HepG2 (cell line): ENCODE measurements at regions not wholly inside any gene's neighbourhood (a gene's known extent, or its start where the extent isn't known, plus 50 kb on each side); places are given as distances from the start of the nearest gene placed in this dataset.

ENCODE experiments used
- ATAC-seq: fragments of 200-7000 bp; cut with Tn5 transposase; 3 replicates; pipeline ENCODE4 v1.9.1; 2020; ENCODE audit warnings: mild to moderate bottlenecking, moderate library complexity
- BruUV-seq: library from RNA; stranded (reverse); fragments of 400-500 nt; replicated peaks from 2 replicates; lab custom pipeline; 2021; lab: Mats Ljungman, UMichigan
- CTCF ChIA-PET: fragments of 300-600 bp; formaldehyde crosslinking; extraction: SDS; loops from one replicate; lab custom pipeline; 2021; ENCODE audit warnings: low total read pairs, inconsistent platforms, low intra/inter-chr PET ratio; lab: Yijun Ruan, JAX
- POLR2A ChIA-PET: fragments of 350-600 bp; sonication (Branson Sonifier 250); formaldehyde crosslinking; loops from one replicate; lab custom pipeline; 2020; ENCODE audit warnings: antibody characterized with exemption, inconsistent platforms; lab: Yijun Ruan, JAX
- DNase-seq: peaks from one replicate; pipeline ENCODE4 v3.0.0-alpha.2; 2015; ENCODE audit warnings: low spot score
- FAIRE-seq: peaks from 3 replicates; lab custom pipeline; 2011; peaks lifted over from hg19 to GRCh38; lab: Jason Lieb, UNC
- H2AFZ ChIP-seq: one replicate; pipeline ENCODE4 v1.6.1; 2011; ENCODE audit warnings: low read length, inconsistent platforms
- H3K27ac ChIP-seq: fragments of 300-600 bp; 3 replicates; pipeline ENCODE4 v1.8.0; 2011; ENCODE audit warnings: mixed run types, mild to moderate bottlenecking, mixed read lengths, low read length, inconsistent platforms; ENCODE audit not compliant: insufficient read depth; ENCODE audit errors: extremely low read length
- H3K27me3 ChIP-seq, 2 experiments: fragments of 200-600 bp in 1 of 2; 2 replicates in 1 of 2; 3 replicates in 1 of 2; pipeline versions ENCODE4 v1.6.0 to v1.8.0; 2011; ENCODE audit warnings: low read length in 2 of 2, mild to moderate bottlenecking in 2 of 2, moderate library complexity in 2 of 2, inconsistent platforms in 1 of 2; ENCODE audit not compliant: insufficient read depth in 2 of 2, control insufficient read depth in 1 of 2
- H3K36me3 ChIP-seq, 2 experiments: fragments of 200-600 bp in 1 of 2; replicated peaks in 1 of 2; 2 replicates in 1 of 2; 3 replicates in 1 of 2; pipeline versions ENCODE4 v1.5.1 to v1.8.0; 2011; ENCODE audit warnings: low read length in 2 of 2, inconsistent platforms in 1 of 2; ENCODE audit not compliant: insufficient read depth in 2 of 2, control insufficient read depth in 1 of 2
- H3K4me1 ChIP-seq: 2 replicates; pipeline ENCODE4 v1.5.1; 2012; ENCODE audit warnings: low read length, inconsistent platforms; ENCODE audit not compliant: insufficient read depth
- H3K4me2 ChIP-seq: 2 replicates; pipeline ENCODE4 v1.6.0; 2011; ENCODE audit warnings: low read depth, low read length, inconsistent platforms
- H3K4me3 ChIP-seq, 3 experiments: fragments of 200-600 bp in 1 of 3; sonication (generic), shearing (Covaris generic) in 1 of 3; replicated peaks in 1 of 3; 2 replicates each; pipeline ENCODE4 v1.5.1; 2011 to 2016; ENCODE audit warnings: low read length in 3 of 3, inconsistent platforms in 2 of 3, low read depth in 2 of 3, mild to moderate bottlenecking in 2 of 3, control low read depth in 1 of 3, mixed read lengths in 1 of 3; ENCODE audit not compliant: insufficient read depth in 1 of 3
- H3K79me2 ChIP-seq: one replicate; pipeline ENCODE4 v1.6.1; 2011; ENCODE audit warnings: low read length, inconsistent platforms; ENCODE audit not compliant: insufficient read depth
- H3K9ac ChIP-seq: 2 replicates; pipeline ENCODE4 v1.6.0; 2011; ENCODE audit warnings: mild to moderate bottlenecking, low read depth, low read length, inconsistent platforms; ENCODE audit not compliant: insufficient read depth
- H3K9me3 ChIP-seq: 2 replicates; pipeline ENCODE4 v1.5.1; 2012; ENCODE audit warnings: mild to moderate bottlenecking, low read length
- H4K20me1 ChIP-seq: 2 replicates; pipeline ENCODE4 v1.6.0; 2011; ENCODE audit warnings: inconsistent platforms, mild to moderate bottlenecking, low read length, moderate library complexity; ENCODE audit not compliant: insufficient read depth
- HNRNPK ChIP-seq: fragments of 200-400 bp; formaldehyde crosslinking; IDR thresholded peaks from 2 replicates; pipeline ENCODE4 v1.6.1; 2018; ENCODE audit warnings: low read length, low read depth, moderate library complexity, mild to moderate bottlenecking; ENCODE audit not compliant: poor library complexity, severe bottlenecking
- IKZF1 ChIP-seq: fragments of 450-650 bp; IDR thresholded peaks from 2 replicates; pipeline ENCODE4 v1.7.1; 2016
- KLF11 ChIP-seq: IDR thresholded peaks from 2 replicates; pipeline ENCODE4 v1.6.1; 2016; ENCODE audit warnings: missing compliant biosample characterization
- RBAK ChIP-seq: sonication (generic); formaldehyde crosslinking; IDR thresholded peaks from 2 replicates; pipeline ENCODE4 v1.5.1; 2020; ENCODE audit warnings: mild to moderate bottlenecking, missing genetic modification reagents
- ZNF468 ChIP-seq: sonication (generic); formaldehyde crosslinking; IDR thresholded peaks from 2 replicates; pipeline ENCODE4 v1.8.0; 2022; ENCODE audit warnings: mild to moderate bottlenecking, moderate library complexity, missing genetic modification reagents
- ZNF883 ChIP-seq: sonication (generic); formaldehyde crosslinking; IDR thresholded peaks from 2 replicates; pipeline ENCODE4 v1.5.1; 2020; ENCODE audit warnings: mild to moderate bottlenecking, missing genetic modification reagents; ENCODE audit errors: not compliant biosample characterization
- WGBS: methylation state at CpG from one replicate; pipeline ENCODE4 v1.1.6; 2017; ENCODE audit warnings: low lambda C conversion rate; 5-methylcytosine and 5-hydroxymethylcytosine counted together
- in situ Hi-C: cut with HindIII; loops from 2 replicates; pipeline ENCODE4 v1.10.0; 2017; ENCODE audit warnings: low pct_unique_long_range_greater_than_20kb; ENCODE audit not compliant: extremely low pct_ligation_motif_present
- intact Hi-C: fragments of 100-400 bp; cut with micrococcal nuclease; formaldehyde crosslinking; loops from one replicate; pipeline ENCODE4 v1.10.0; 2022; ENCODE audit not compliant: unreplicated experiment
- TF ChIP-seq, protein P1 (sequence below): sonication (generic); formaldehyde crosslinking; IDR thresholded peaks from 2 replicates; pipeline ENCODE4 v1.4.0; 2020; ENCODE audit warnings: mild to moderate bottlenecking, missing genetic modification reagents, borderline replicate concordance
- TF ChIP-seq, protein P2 (sequence below): sonication (generic); formaldehyde crosslinking; conservative IDR thresholded peaks from 2 replicates; pipeline ENCODE4 v1.4.0; 2020; ENCODE audit warnings: missing genetic modification reagents

- TF ChIP-seq RBAK (CRISPR knock-in tag) = no peak
- no peak for TF ChIP-seq HNRNPK
- no peak for TF ChIP-seq KLF11 (CRISPR knock-in tag)
- TF ChIP-seq ZNF468 (CRISPR knock-in tag) = no peak
- TF ChIP-seq, all 625 proteins: peak for 0
- Histone ChIP-seq H3K79me2 (no peaks in the 10 kb centered on the region), H4K20me1 (no peaks in the 10 kb centered on the region), H3K4me1 (no peaks in the 10 kb centered on the region), H3K9ac (no peak overlapping the region), H3K4me2 (no peak overlapping the region), H3K4me3 (no peak overlapping the region), H3K27me3 (no peaks in the 10 kb centered on the region), H3K27ac (no peak overlapping the region), H3K9me3 (no peaks in the 10 kb centered on the region), H2AFZ (no peak overlapping the region), H3K36me3 (no peaks in the 10 kb centered on the region)
- in situ Hi-C loops (no loop called here), intact Hi-C loops (no loop called here)
- ChIA-PET POLR2A (no interaction called here), CTCF (no interaction called here)
- ATAC-seq = no peak
- no peak for DNase-seq
- WGBS = 10% methylated on average over 2 of the region's 2 CpGs
- no peak for FAIRE-seq
- no TSS peak for BruUV-seq
These were observed 106.4 kb upstream of the NWD2 start for GRCh38 chr4:37138019-37138653.

- Histone ChIP-seq H3K36me3 (no peaks in the 10 kb centered on the region), H3K4me3 (no peak overlapping the region), H3K79me2 (no peaks in the 10 kb centered on the region), H4K20me1 (no peaks in the 10 kb centered on the region), H3K27me3 (no peaks in the 10 kb centered on the region), H3K27ac (no peak overlapping the region), H3K4me2 (no peak overlapping the region), H2AFZ (no peak overlapping the region), H3K9ac (no peak overlapping the region), H3K9me3 (no peaks in the 10 kb centered on the region), H3K4me1 (no peaks in the 10 kb centered on the region)
- DNase-seq (no peak), FAIRE-seq (no peak), ATAC-seq (no peak)
- CTCF ChIA-PET = no interaction called here
- POLR2A ChIA-PET = interaction anchor here (0.7 kb wide), 1 partner anchor 32 kb away, joined by 3 read pairs; no protein-coding TSS in a partner anchor
- in situ Hi-C loops = no loop called here
- WGBS = 0% methylated on average over 2 of the region's 2 CpGs
- BruUV-seq = no TSS peak
- intact Hi-C loops = no loop called here
- TF ChIP-seq IKZF1 (no peak), ZNF883 (CRISPR knock-in tag) (no peak)
- TF ChIP-seq, protein P1, sequence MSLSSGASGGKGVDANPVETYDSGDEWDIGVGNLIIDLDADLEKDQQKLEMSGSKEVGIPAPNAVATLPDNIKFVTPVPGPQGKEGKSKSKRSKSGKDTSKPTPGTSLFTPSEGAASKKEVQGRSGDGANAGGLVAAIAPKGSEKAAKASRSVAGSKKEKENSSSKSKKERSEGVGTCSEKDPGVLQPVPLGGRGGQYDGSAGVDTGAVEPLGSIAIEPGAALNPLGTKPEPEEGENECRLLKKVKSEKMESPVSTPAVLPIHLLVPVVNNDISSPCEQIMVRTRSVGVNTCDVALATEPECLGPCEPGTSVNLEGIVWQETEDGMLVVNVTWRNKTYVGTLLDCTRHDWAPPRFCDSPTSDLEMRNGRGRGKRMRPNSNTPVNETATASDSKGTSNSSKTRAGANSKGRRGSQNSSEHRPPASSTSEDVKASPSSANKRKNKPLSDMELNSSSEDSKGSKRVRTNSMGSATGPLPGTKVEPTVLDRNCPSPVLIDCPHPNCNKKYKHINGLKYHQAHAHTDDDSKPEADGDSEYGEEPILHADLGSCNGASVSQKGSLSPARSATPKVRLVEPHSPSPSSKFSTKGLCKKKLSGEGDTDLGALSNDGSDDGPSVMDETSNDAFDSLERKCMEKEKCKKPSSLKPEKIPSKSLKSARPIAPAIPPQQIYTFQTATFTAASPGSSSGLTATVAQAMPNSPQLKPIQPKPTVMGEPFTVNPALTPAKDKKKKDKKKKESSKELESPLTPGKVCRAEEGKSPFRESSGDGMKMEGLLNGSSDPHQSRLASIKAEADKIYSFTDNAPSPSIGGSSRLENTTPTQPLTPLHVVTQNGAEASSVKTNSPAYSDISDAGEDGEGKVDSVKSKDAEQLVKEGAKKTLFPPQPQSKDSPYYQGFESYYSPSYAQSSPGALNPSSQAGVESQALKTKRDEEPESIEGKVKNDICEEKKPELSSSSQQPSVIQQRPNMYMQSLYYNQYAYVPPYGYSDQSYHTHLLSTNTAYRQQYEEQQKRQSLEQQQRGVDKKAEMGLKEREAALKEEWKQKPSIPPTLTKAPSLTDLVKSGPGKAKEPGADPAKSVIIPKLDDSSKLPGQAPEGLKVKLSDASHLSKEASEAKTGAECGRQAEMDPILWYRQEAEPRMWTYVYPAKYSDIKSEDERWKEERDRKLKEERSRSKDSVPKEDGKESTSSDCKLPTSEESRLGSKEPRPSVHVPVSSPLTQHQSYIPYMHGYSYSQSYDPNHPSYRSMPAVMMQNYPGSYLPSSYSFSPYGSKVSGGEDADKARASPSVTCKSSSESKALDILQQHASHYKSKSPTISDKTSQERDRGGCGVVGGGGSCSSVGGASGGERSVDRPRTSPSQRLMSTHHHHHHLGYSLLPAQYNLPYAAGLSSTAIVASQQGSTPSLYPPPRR (CRISPR knock-in tag) = no peak
- TF ChIP-seq, protein P2, sequence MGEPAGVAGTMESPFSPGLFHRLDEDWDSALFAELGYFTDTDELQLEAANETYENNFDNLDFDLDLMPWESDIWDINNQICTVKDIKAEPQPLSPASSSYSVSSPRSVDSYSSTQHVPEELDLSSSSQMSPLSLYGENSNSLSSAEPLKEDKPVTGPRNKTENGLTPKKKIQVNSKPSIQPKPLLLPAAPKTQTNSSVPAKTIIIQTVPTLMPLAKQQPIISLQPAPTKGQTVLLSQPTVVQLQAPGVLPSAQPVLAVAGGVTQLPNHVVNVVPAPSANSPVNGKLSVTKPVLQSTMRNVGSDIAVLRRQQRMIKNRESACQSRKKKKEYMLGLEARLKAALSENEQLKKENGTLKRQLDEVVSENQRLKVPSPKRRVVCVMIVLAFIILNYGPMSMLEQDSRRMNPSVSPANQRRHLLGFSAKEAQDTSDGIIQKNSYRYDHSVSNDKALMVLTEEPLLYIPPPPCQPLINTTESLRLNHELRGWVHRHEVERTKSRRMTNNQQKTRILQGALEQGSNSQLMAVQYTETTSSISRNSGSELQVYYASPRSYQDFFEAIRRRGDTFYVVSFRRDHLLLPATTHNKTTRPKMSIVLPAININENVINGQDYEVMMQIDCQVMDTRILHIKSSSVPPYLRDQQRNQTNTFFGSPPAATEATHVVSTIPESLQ (CRISPR knock-in tag) = no peak
These were observed 105.8 kb upstream of the NWD2 start for GRCh38 chr4:37138789-37139188.
